GM06990 (cell line): ENCODE measurements at regions not wholly inside any gene's neighbourhood (a gene's known extent, or its start where the extent isn't known, plus 50 kb on each side); places are given as distances from the start of the nearest gene placed in this dataset.

Experiments used
- DNase-seq: peaks from one replicate; pipeline ENCODE4 v3.0.0-alpha.2; 2011; ENCODE audit not compliant: insufficient read length; ENCODE audit errors: extremely low read depth
- H3K27me3 ChIP-seq: replicated peaks from 2 replicates; pipeline ENCODE4 v1.6.0; 2011; ENCODE audit warnings: low read length; ENCODE audit not compliant: control insufficient read depth, insufficient read depth
- H3K36me3 ChIP-seq: 2 replicates; pipeline ENCODE4 v1.5.1; 2011; ENCODE audit warnings: low read length; ENCODE audit not compliant: control insufficient read depth, insufficient read depth
- H3K4me3 ChIP-seq: replicated peaks from 2 replicates; pipeline ENCODE4 v1.5.1; 2011; ENCODE audit warnings: low read depth, mild to moderate bottlenecking, control low read depth, low read length
- TF ChIP-seq, protein P1 (sequence below): IDR thresholded peaks from 2 replicates; pipeline ENCODE4 v1.5.1; 2011; ENCODE audit warnings: low read length, control low read depth, mild to moderate bottlenecking, inconsistent platforms; ENCODE audit not compliant: insufficient read depth, poor library complexity, severe bottlenecking

- Histone ChIP-seq H3K4me3 (no peak overlapping the region), H3K27me3 (no peaks in the 10 kb centered on the region), H3K36me3 (no peaks in the 10 kb centered on the region)
- no peak for DNase-seq
- TF ChIP-seq, protein P1, sequence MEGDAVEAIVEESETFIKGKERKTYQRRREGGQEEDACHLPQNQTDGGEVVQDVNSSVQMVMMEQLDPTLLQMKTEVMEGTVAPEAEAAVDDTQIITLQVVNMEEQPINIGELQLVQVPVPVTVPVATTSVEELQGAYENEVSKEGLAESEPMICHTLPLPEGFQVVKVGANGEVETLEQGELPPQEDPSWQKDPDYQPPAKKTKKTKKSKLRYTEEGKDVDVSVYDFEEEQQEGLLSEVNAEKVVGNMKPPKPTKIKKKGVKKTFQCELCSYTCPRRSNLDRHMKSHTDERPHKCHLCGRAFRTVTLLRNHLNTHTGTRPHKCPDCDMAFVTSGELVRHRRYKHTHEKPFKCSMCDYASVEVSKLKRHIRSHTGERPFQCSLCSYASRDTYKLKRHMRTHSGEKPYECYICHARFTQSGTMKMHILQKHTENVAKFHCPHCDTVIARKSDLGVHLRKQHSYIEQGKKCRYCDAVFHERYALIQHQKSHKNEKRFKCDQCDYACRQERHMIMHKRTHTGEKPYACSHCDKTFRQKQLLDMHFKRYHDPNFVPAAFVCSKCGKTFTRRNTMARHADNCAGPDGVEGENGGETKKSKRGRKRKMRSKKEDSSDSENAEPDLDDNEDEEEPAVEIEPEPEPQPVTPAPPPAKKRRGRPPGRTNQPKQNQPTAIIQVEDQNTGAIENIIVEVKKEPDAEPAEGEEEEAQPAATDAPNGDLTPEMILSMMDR, result no peak
Observed at GRCh38 chr14:31966896-31967668, 110.0 kb upstream of the ARHGAP5 start.

- TF ChIP-seq, protein P1, result no peak
- Histone ChIP-seq H3K4me3 (no peak overlapping the region), H3K36me3 (no peaks in the 10 kb centered on the region), H3K27me3 (no peaks in the 10 kb centered on the region)
- no peak for DNase-seq
Observed at GRCh38 chr14:31967669-31967975, 109.5 kb upstream of the ARHGAP5 start.

DNA sequence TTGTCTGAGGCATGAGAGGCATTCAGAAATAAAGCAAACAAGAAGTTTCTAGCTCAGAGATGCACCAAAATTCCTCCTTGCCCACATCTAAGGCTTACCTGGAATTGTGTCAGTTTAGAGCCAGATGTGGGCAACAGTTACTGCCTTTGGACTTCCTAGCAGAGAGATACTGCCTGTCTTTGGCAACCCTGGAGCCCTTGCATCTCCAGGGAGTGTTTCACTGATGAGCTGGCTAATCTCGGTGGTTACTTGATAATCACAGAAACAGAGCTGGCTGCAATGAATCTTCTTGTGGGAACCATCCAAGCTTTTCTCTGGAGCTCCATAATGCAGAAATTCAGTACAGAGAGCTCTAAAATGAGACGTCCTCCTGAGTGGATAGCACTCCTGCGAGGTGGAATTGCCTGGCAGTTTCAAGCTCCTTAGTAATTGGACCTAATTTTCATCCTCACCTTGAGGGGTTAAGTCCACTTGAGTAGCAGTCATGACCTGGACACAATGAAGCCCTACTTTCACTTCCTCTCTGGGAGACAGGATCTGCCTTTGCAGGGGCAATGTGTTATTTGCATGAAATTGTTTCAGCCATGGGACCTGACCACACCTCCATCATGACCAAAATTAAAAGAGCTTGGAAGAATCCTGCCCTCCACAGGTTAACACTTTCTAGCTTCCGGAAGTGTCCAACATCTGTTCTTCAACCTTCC lies 108.8 kb upstream of the ARHGAP5 start:
- Histone ChIP-seq H3K4me3 (no peak overlapping the region), H3K27me3 (no peaks in the 10 kb centered on the region), H3K36me3 (no peaks in the 10 kb centered on the region)
- DNase-seq, result no peak
- TF ChIP-seq, protein P1, result no peak

GRCh38 chr14:31968956-31969698 lies 108.0 kb upstream of the ARHGAP5 start:
- Histone ChIP-seq H3K36me3 (no peaks in the 10 kb centered on the region), H3K4me3 (no peak overlapping the region), H3K27me3 (no peaks in the 10 kb centered on the region)
- TF ChIP-seq, protein P1, result no peak
- DNase-seq, result no peak

- TF ChIP-seq, protein P1, result no peak
- no peak for DNase-seq
- Histone ChIP-seq H3K36me3 (no peaks in the 10 kb centered on the region), H3K4me3 (no peak overlapping the region), H3K27me3 (no peaks in the 10 kb centered on the region)
Observed at GRCh38 chr14:31969699-31970240, 107.3 kb upstream of the ARHGAP5 start.
